Esophagus muscularis mucosa (tissue), 4 donors: ENCODE measurements at regions not wholly inside any gene's neighbourhood (a gene's known extent, or its start where the extent isn't known, plus 50 kb on each side); places are given as distances from the start of the nearest gene placed in this dataset.

Experiments used
- EP300 ChIP-seq: sonication (generic); formaldehyde crosslinking; IDR thresholded peaks from one replicate; pipeline ENCODE4 v1.6.1; 2017; ENCODE audit warnings: antibody characterized with exemption
- POLR2A ChIP-seq: fragments of 450-650 bp; IDR thresholded peaks from one replicate; pipeline ENCODE4 v1.6.1; 2017; ENCODE audit warnings: antibody characterized with exemption, moderate library complexity, mild to moderate bottlenecking, low read depth
- TF ChIP-seq, protein P1 (sequence below), 3 experiments: fragments of 200-600 bp in 2 of 3; fragments of 450-650 bp in 1 of 3; sonication (generic) in 2 of 3; IDR thresholded peaks; one replicate each; pipeline ENCODE4 v1.5.1; 2017 to 2019; ENCODE audit warnings: antibody characterized with exemption in 3 of 3, mild to moderate bottlenecking in 2 of 3, moderate library complexity in 1 of 3

DNA sequence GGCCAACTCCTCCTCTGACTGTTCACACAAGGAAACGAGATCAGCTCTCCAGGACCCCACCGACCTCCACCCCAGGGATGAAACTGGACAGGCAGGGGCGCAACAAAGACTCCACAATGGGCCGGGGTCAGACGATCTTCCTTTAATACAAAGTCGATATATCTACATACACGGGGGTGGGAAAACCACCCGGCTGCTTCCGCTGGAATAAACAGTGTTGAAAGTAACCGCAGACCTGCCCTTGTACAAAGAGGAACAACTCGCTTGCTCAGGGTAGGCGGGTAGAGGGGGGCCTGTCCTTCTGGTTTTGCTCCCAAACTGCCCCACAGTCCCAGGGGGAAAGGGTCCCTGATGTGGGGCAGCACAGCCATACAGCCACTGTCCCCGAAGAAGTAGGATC, 135.2 kb downstream of the PTPRS start:
- TF ChIP-seq POLR2A (no peak), EP300 (no peak)
- TF ChIP-seq, protein P1, sequence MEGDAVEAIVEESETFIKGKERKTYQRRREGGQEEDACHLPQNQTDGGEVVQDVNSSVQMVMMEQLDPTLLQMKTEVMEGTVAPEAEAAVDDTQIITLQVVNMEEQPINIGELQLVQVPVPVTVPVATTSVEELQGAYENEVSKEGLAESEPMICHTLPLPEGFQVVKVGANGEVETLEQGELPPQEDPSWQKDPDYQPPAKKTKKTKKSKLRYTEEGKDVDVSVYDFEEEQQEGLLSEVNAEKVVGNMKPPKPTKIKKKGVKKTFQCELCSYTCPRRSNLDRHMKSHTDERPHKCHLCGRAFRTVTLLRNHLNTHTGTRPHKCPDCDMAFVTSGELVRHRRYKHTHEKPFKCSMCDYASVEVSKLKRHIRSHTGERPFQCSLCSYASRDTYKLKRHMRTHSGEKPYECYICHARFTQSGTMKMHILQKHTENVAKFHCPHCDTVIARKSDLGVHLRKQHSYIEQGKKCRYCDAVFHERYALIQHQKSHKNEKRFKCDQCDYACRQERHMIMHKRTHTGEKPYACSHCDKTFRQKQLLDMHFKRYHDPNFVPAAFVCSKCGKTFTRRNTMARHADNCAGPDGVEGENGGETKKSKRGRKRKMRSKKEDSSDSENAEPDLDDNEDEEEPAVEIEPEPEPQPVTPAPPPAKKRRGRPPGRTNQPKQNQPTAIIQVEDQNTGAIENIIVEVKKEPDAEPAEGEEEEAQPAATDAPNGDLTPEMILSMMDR (IDR thresholded peaks at IDR 0.05) = no peak
